H1 (cell line): ENCODE measurements at regions not wholly inside any gene's neighbourhood (a gene's known extent, or its start where the extent isn't known, plus 50 kb on each side); places are given as distances from the start of the nearest gene placed in this dataset.

ENCODE experiments used
- CTCF ChIA-PET: fragments of 300-600 bp; sonication (Branson Sonifier 250); formaldehyde crosslinking; loops from one replicate; lab custom pipeline; 2021; ENCODE audit not compliant: partially characterized antibody; lab: Charles Lee
- POLR2A ChIA-PET: fragments of 300-600 bp; sonication (Branson Sonifier 250); formaldehyde crosslinking; loops from one replicate; lab custom pipeline; 2021; ENCODE audit warnings: inconsistent platforms; ENCODE audit not compliant: partially characterized antibody; lab: Charles Lee
- DNase-seq, 2 experiments: peaks; one replicate each; pipeline versions ENCODE4 v3.0.0 to v3.0.0-alpha.2; 2010 to 2022; ENCODE audit warnings: low spot score in 2 of 2, low read depth in 1 of 2, mixed read lengths in 1 of 2
- FAIRE-seq: peaks from 2 replicates; lab custom pipeline; 2011; peaks lifted over from hg19 to GRCh38; lab: Jason Lieb, UNC
- H2AFZ ChIP-seq: 2 replicates; pipeline ENCODE4 v1.8.1; 2012; ENCODE audit warnings: low read length, inconsistent platforms
- H2AK5ac ChIP-seq: 2 replicates; pipeline ENCODE4 v1.6.1; 2013; ENCODE audit warnings: low read depth, low read length
- H2BK120ac ChIP-seq: replicated peaks from 2 replicates; pipeline ENCODE3; 2013; ENCODE audit warnings: low read depth, low read length, inconsistent platforms
- H2BK12ac ChIP-seq: 2 replicates; pipeline ENCODE4 v1.6.1; 2013; ENCODE audit warnings: low read depth, low read length
- H2BK15ac ChIP-seq: 2 replicates; pipeline ENCODE4 v1.6.1; 2013; ENCODE audit warnings: low read length
- H2BK20ac ChIP-seq: 2 replicates; pipeline ENCODE4 v1.6.1; 2013; ENCODE audit warnings: low read length
- H2BK5ac ChIP-seq: 2 replicates; pipeline ENCODE4 v1.6.1; 2013; ENCODE audit warnings: low read depth, low read length
- H3K14ac ChIP-seq: 2 replicates; pipeline ENCODE4 v1.6.1; 2013; ENCODE audit warnings: inconsistent platforms; ENCODE audit not compliant: insufficient read length
- H3K18ac ChIP-seq: 2 replicates; pipeline ENCODE4 v1.6.1; 2013; ENCODE audit warnings: low read length; ENCODE audit errors: extremely low read depth
- H3K23ac ChIP-seq: 2 replicates; pipeline ENCODE4 v1.6.1; 2013; ENCODE audit warnings: inconsistent platforms; ENCODE audit not compliant: insufficient read length
- H3K23me2 ChIP-seq: 2 replicates; pipeline ENCODE4 v1.6.1; 2013; ENCODE audit warnings: low read depth, low read length
- H3K27ac ChIP-seq: 2 replicates; pipeline ENCODE4 v1.6.1; 2011; ENCODE audit warnings: low read depth, low read length, inconsistent platforms
- H3K27me3 ChIP-seq, 4 experiments: replicated peaks in 1 of 4; 1 replicate in 1 of 4; 2 replicates in 3 of 4; pipeline versions ENCODE4 v1.6.1 to v1.8.1; 2011 to 2013; ENCODE audit warnings: low read length in 3 of 4, mild to moderate bottlenecking in 3 of 4, inconsistent platforms in 2 of 4, mixed read lengths in 2 of 4, moderate library complexity in 1 of 4; ENCODE audit not compliant: control insufficient read depth in 3 of 4, insufficient read depth in 3 of 4; ENCODE audit errors: extremely low read depth in 1 of 4
- H3K36me3 ChIP-seq, 4 experiments: 2 replicates each; pipeline versions ENCODE4 v1.6.1 to v1.8.1; 2011 to 2013; ENCODE audit warnings: mild to moderate bottlenecking in 4 of 4, low read length in 3 of 4, moderate library complexity in 2 of 4, control low read depth in 1 of 4, inconsistent platforms in 1 of 4; ENCODE audit not compliant: insufficient read depth in 4 of 4, control insufficient read depth in 2 of 4
- H3K4ac ChIP-seq: replicated peaks from 2 replicates; pipeline ENCODE3; 2013; ENCODE audit warnings: low read length, low read depth, mixed read lengths, inconsistent platforms; ENCODE audit not compliant: insufficient read length
- H3K4me1 ChIP-seq, 4 experiments: replicated peaks in 1 of 4; 1 replicate in 1 of 4; 2 replicates in 3 of 4; pipeline versions ENCODE4 v1.6.1 to v1.8.1; 2011 to 2013; ENCODE audit warnings: low read length in 3 of 4, inconsistent platforms in 2 of 4, mixed read lengths in 1 of 4; ENCODE audit not compliant: insufficient read depth in 4 of 4, control insufficient read depth in 3 of 4
- H3K4me2 ChIP-seq, 2 experiments: 2 replicates each; pipeline versions ENCODE4 v1.6.1 to v1.8.1; 2011 to 2013; ENCODE audit warnings: low read depth in 2 of 2, low read length in 2 of 2, control low read depth in 1 of 2, inconsistent platforms in 1 of 2, mild to moderate bottlenecking in 1 of 2; ENCODE audit not compliant: insufficient read depth in 1 of 2
- H3K4me3 ChIP-seq, 4 experiments: fragments of 200-600, 300-600 bp in 1 of 4; sonication (generic), shearing (Covaris generic), sonication (Bioruptor Twin) in 1 of 4; 2 replicates each; pipeline versions ENCODE4 v1.5.1 to v1.8.1; 2011 to 2016; ENCODE audit warnings: low read length in 4 of 4, low read depth in 3 of 4, control low read depth in 2 of 4, inconsistent platforms in 2 of 4, mild to moderate bottlenecking in 2 of 4, mixed read lengths in 1 of 4, moderate library complexity in 1 of 4; ENCODE audit not compliant: insufficient read depth in 2 of 4; ENCODE audit errors: extremely low read depth in 1 of 4
- H3K56ac ChIP-seq: replicated peaks from 2 replicates; pipeline ENCODE3; 2013; ENCODE audit warnings: low read depth, mild to moderate bottlenecking, mixed read lengths, low read length, inconsistent platforms; ENCODE audit not compliant: insufficient read length
- H3K79me1 ChIP-seq: 2 replicates; pipeline ENCODE4 v1.6.1; 2013; ENCODE audit warnings: low read depth, low read length, control low read depth
- H3K79me2 ChIP-seq, 2 experiments: 2 replicates each; pipeline versions ENCODE4 v1.6.1 to v1.8.1; 2012 to 2013; ENCODE audit warnings: low read length in 2 of 2, mild to moderate bottlenecking in 2 of 2, inconsistent platforms in 1 of 2; ENCODE audit not compliant: insufficient read depth in 2 of 2, control insufficient read depth in 1 of 2
- H3K9ac ChIP-seq, 4 experiments: replicated peaks in 1 of 4; 1 replicate in 1 of 4; 2 replicates in 3 of 4; pipeline versions ENCODE4 v1.6.1 to v1.8.1; 2011 to 2013; ENCODE audit warnings: low read depth in 3 of 4, low read length in 3 of 4, control low read depth in 2 of 4, mild to moderate bottlenecking in 2 of 4, moderate library complexity in 2 of 4, inconsistent platforms in 1 of 4; ENCODE audit errors: extremely low read depth in 1 of 4
- H3K9me3 ChIP-seq, 2 experiments: 2 replicates each; pipeline versions ENCODE4 v1.6.1 to v1.8.1; 2012 to 2013; ENCODE audit warnings: mild to moderate bottlenecking in 2 of 2, moderate library complexity in 2 of 2, control low read depth in 1 of 2, inconsistent platforms in 1 of 2, low read depth in 1 of 2, low read length in 1 of 2, mixed read lengths in 1 of 2; ENCODE audit not compliant: insufficient read depth in 2 of 2
- H4K20me1 ChIP-seq, 2 experiments: replicated peaks in 1 of 2; 2 replicates each; pipeline versions ENCODE3 to v1.8.1; 2011 to 2013; ENCODE audit warnings: inconsistent platforms in 2 of 2, low read length in 2 of 2, mild to moderate bottlenecking in 1 of 2; ENCODE audit not compliant: insufficient read depth in 2 of 2, control insufficient read depth in 1 of 2
- H4K5ac ChIP-seq: 2 replicates; pipeline ENCODE4 v1.6.1; 2013; ENCODE audit warnings: low read length, low read depth, mixed read lengths, inconsistent platforms; ENCODE audit not compliant: insufficient read length
- H4K8ac ChIP-seq: 2 replicates; pipeline ENCODE4 v1.8.0; 2013; ENCODE audit warnings: mild to moderate bottlenecking, moderate library complexity, low read length, inconsistent platforms; ENCODE audit not compliant: insufficient read depth; ENCODE audit errors: extremely low read depth
- H4K91ac ChIP-seq: replicated peaks from 2 replicates; pipeline ENCODE3; 2013; ENCODE audit warnings: low read length, mixed read lengths, inconsistent platforms; ENCODE audit not compliant: insufficient read length
- BCL11A ChIP-seq, 2 experiments: IDR thresholded peaks; one replicate each; pipeline ENCODE4 v1.6.1; 2011; ENCODE audit warnings: low read depth in 2 of 2, low read length in 2 of 2, mild to moderate bottlenecking in 2 of 2
- CHD2 ChIP-seq: IDR thresholded peaks from 2 replicates; pipeline ENCODE4 v1.6.1; 2012; ENCODE audit warnings: low read length, improper control_type of control experiment
- CREB1 ChIP-seq: IDR thresholded peaks from 2 replicates; pipeline ENCODE4 v1.6.1; 2012; ENCODE audit warnings: inconsistent platforms
- E2F6 ChIP-seq: IDR thresholded peaks from 2 replicates; pipeline ENCODE4 v1.6.1; 2012; ENCODE audit warnings: inconsistent platforms
- EP300 ChIP-seq, 2 experiments: IDR thresholded peaks; 1 replicate in 1 of 2; 2 replicates in 1 of 2; pipeline ENCODE4 v1.6.1; 2011 to 2012; ENCODE audit warnings: low read depth in 2 of 2, low read length in 2 of 2, mild to moderate bottlenecking in 2 of 2, borderline replicate concordance in 1 of 2, inconsistent platforms in 1 of 2, moderate library complexity in 1 of 2
- EZH2 ChIP-seq: fragments of 200-600 bp; sonication (generic); IDR thresholded peaks from 2 replicates; pipeline ENCODE4 v1.7.1; 2012; ENCODE audit warnings: low read depth, mild to moderate bottlenecking, moderate library complexity, low read length, inconsistent platforms; ENCODE audit not compliant: severe bottlenecking
- GABPA ChIP-seq: IDR thresholded peaks from 2 replicates; pipeline ENCODE4 v1.6.1; 2011; ENCODE audit warnings: mild to moderate bottlenecking, low read length, moderate library complexity, borderline replicate concordance; ENCODE audit not compliant: insufficient read depth
- MAX ChIP-seq: IDR thresholded peaks from 2 replicates; pipeline ENCODE4 v1.6.1; 2012; ENCODE audit warnings: inconsistent platforms
- POLR2AphosphoS5 ChIP-seq: IDR thresholded peaks from 2 replicates; pipeline ENCODE4 v1.6.1; 2011; ENCODE audit warnings: low read depth, low read length
- RXRA ChIP-seq: IDR thresholded peaks from 2 replicates; pipeline ENCODE4 v1.6.1; 2011; ENCODE audit warnings: low read depth, mild to moderate bottlenecking, low read length, moderate library complexity; ENCODE audit not compliant: insufficient read depth
- SIN3A ChIP-seq, 2 experiments: IDR thresholded peaks in 1 of 2; conservative IDR thresholded peaks in 1 of 2; 2 replicates each; pipeline ENCODE4 v1.6.1; 2011 to 2012; ENCODE audit warnings: low read length in 2 of 2, improper control_type of control experiment in 1 of 2, low read depth in 1 of 2, mild to moderate bottlenecking in 1 of 2
- SIRT6 ChIP-seq: IDR thresholded peaks from one replicate; pipeline ENCODE4 v1.7.1; 2012; ENCODE audit warnings: low read length, inconsistent platforms
- SRF ChIP-seq: IDR thresholded peaks from 2 replicates; pipeline ENCODE4 v1.6.1; 2011; ENCODE audit warnings: mild to moderate bottlenecking, low read depth, low read length, moderate library complexity
- TEAD4 ChIP-seq: IDR thresholded peaks from 2 replicates; pipeline ENCODE4 v1.6.1; 2012; ENCODE audit warnings: low read depth, low read length, inconsistent platforms, mixed read lengths
- YY1 ChIP-seq: IDR thresholded peaks from 2 replicates; pipeline ENCODE4 v1.6.1; 2011; ENCODE audit warnings: low read depth, mild to moderate bottlenecking, low read length
- WGBS, 2 experiments: shearing (Covaris generic) in 1 of 2; methylation state at CpG; one replicate each; pipeline versions ENCODE4 v1.1.6 to v1.1.7; 2013 to 2015; ENCODE audit warnings: low lambda C conversion rate in 2 of 2, mixed read lengths in 2 of 2, inconsistent platforms in 1 of 2, low coverage in 1 of 2, missing lambda C conversion rate in 1 of 2; ENCODE audit not compliant: insufficient replicate concordance in 2 of 2, insufficient coverage in 1 of 2, insufficient read length in 1 of 2; ENCODE audit errors: extremely low coverage in 1 of 2, missing lambda C conversion rate in 1 of 2; 5-methylcytosine and 5-hydroxymethylcytosine counted together

DNA sequence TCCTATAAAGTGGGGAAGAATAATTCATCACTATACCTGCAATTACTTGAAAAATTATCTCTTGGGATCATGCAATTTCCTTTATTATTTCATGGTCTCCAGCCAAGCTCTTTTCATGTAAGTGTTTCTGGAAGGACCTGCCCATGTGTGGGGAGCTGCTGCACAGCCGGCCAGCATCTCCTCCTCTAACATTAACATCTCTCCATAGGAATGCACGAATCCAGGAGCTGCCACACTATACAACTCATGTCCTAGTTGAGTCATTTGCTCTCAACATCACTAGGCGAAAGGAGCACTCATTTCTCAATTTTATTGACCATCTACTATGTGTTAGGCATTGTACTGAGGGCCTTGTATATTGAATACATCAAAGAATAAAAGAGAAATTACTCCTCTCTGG is 144.3 kb upstream of the ERBB4 start:
- H2BK120ac ChIP-seq, result no peak overlapping the region
- no peaks in the 10 kb centered on the region for H3K79me1 ChIP-seq
- no peak overlapping the region for H2AK5ac ChIP-seq
- H2AFZ ChIP-seq, result no peak overlapping the region
- H3K4ac ChIP-seq, result no peak overlapping the region
- H4K5ac ChIP-seq, result no peak overlapping the region
- no peak overlapping the region for H3K4me2 ChIP-seq
- no peak overlapping the region for H3K14ac ChIP-seq
- DNase-seq (no peak), FAIRE-seq (no peak)
- H3K9me3 ChIP-seq, result no peaks in the 10 kb centered on the region
- H3K36me3 ChIP-seq, result no peaks in the 10 kb centered on the region
- H3K18ac ChIP-seq, result no peak overlapping the region
- CTCF ChIA-PET, result interaction anchor here (1.1 kb wide), 2 partner anchors 14 to 209 kb away, joined by 3 to 5 read pairs; no protein-coding TSS in a partner anchor
- H3K79me2 ChIP-seq, result no peaks in the 10 kb centered on the region
- no peak overlapping the region for H3K23ac ChIP-seq
- no peak overlapping the region for H3K56ac ChIP-seq
- H2BK12ac ChIP-seq, result no peak overlapping the region
- no peaks in the 10 kb centered on the region for H3K27me3 ChIP-seq
- H2BK5ac ChIP-seq, result no peak overlapping the region
- H2BK15ac ChIP-seq, result no peak overlapping the region
- POLR2A ChIA-PET, result no interaction called here
- H4K91ac ChIP-seq, result no peak overlapping the region
- H3K27ac ChIP-seq, result no peak overlapping the region
- no peaks in the 10 kb centered on the region for H3K23me2 ChIP-seq
- H3K4me3 ChIP-seq, result no peak overlapping the region
- H3K9ac ChIP-seq, result no peak overlapping the region
- H4K8ac ChIP-seq, result no peak overlapping the region
- 89% methylated on average over 3 of the region's 3 CpGs; no CpG with 5 or more reads in 1 of the 2 experiments for WGBS, 2 experiments
- no peaks in the 10 kb centered on the region for H4K20me1 ChIP-seq
- H3K4me1 ChIP-seq, result no peaks in the 10 kb centered on the region
- no peak overlapping the region for H2BK20ac ChIP-seq
- no peak for TF ChIP-seq MAX
- no peak for TF ChIP-seq EZH2
- TF ChIP-seq CREB1, result no peak
- no peak for TF ChIP-seq E2F6
- no peak for TF ChIP-seq TEAD4
- TF ChIP-seq SIN3A (conservative IDR thresholded peaks at IDR 0.05 in 1 of 2, IDR thresholded peaks at IDR 0.05 in 1 of 2; ENCODE audit: low read depth in 1 of 2, low read length in 2 of 2), result no peak
- no peak for TF ChIP-seq EP300 (IDR thresholded peaks at IDR 0.05; ENCODE audit: borderline replicate concordance in 1 of 2, low read depth in 2 of 2, low read length in 2 of 2)
- no peak for TF ChIP-seq POLR2AphosphoS5
- no peak for TF ChIP-seq SIRT6
- TF ChIP-seq SRF, result no peak
- no peak for TF ChIP-seq YY1
- TF ChIP-seq CHD2, result no peak
- no peak for TF ChIP-seq BCL11A (IDR thresholded peaks at IDR 0.05; ENCODE audit: low read depth in 2 of 2, low read length in 2 of 2)
- no peak for TF ChIP-seq RXRA
- TF ChIP-seq GABPA, result no peak
